ENCODE measurements at regions not wholly inside any gene's neighbourhood (a gene's known extent, or its start where the extent isn't known, plus 50 kb on each side); places are given as distances from the start of the nearest gene placed in this dataset.

DNA sequence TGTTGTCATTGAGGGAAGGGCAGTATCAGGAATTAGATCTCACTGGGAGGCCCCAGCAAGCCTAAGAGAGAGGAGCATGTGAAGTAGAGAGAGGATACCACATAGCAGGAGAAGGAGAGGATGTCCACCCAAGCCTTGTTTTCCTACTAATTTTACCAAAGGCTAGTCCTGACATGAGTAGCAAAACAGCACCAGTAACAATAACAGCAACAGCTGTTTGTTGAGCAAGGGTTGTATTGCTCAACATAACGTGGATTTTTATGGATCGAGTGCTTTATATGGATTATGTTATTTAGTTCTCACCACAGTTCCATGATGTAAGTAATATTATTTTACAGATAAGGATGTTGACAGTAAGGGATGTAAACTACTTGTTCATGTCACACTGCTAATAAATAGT is 135.2 kb upstream of the DLX6 start:
- TF ChIP-seq ZNF114 (tag by site-specific recombination; IDR thresholded peaks at IDR 0.05) = no peak
- TF ChIP-seq, protein P1, sequence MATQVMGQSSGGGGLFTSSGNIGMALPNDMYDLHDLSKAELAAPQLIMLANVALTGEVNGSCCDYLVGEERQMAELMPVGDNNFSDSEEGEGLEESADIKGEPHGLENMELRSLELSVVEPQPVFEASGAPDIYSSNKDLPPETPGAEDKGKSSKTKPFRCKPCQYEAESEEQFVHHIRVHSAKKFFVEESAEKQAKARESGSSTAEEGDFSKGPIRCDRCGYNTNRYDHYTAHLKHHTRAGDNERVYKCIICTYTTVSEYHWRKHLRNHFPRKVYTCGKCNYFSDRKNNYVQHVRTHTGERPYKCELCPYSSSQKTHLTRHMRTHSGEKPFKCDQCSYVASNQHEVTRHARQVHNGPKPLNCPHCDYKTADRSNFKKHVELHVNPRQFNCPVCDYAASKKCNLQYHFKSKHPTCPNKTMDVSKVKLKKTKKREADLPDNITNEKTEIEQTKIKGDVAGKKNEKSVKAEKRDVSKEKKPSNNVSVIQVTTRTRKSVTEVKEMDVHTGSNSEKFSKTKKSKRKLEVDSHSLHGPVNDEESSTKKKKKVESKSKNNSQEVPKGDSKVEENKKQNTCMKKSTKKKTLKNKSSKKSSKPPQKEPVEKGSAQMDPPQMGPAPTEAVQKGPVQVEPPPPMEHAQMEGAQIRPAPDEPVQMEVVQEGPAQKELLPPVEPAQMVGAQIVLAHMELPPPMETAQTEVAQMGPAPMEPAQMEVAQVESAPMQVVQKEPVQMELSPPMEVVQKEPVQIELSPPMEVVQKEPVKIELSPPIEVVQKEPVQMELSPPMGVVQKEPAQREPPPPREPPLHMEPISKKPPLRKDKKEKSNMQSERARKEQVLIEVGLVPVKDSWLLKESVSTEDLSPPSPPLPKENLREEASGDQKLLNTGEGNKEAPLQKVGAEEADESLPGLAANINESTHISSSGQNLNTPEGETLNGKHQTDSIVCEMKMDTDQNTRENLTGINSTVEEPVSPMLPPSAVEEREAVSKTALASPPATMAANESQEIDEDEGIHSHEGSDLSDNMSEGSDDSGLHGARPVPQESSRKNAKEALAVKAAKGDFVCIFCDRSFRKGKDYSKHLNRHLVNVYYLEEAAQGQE (tag by site-specific recombination; IDR thresholded peaks at IDR 0.05) = no peak
- TF ChIP-seq ZNF621 (tag by site-specific recombination; IDR thresholded peaks at IDR 0.05) = no peak
- TF ChIP-seq KLF9 (tag by site-specific recombination; IDR thresholded peaks at IDR 0.05; ENCODE audit: low read depth) = no peak
- TF ChIP-seq, protein P2, sequence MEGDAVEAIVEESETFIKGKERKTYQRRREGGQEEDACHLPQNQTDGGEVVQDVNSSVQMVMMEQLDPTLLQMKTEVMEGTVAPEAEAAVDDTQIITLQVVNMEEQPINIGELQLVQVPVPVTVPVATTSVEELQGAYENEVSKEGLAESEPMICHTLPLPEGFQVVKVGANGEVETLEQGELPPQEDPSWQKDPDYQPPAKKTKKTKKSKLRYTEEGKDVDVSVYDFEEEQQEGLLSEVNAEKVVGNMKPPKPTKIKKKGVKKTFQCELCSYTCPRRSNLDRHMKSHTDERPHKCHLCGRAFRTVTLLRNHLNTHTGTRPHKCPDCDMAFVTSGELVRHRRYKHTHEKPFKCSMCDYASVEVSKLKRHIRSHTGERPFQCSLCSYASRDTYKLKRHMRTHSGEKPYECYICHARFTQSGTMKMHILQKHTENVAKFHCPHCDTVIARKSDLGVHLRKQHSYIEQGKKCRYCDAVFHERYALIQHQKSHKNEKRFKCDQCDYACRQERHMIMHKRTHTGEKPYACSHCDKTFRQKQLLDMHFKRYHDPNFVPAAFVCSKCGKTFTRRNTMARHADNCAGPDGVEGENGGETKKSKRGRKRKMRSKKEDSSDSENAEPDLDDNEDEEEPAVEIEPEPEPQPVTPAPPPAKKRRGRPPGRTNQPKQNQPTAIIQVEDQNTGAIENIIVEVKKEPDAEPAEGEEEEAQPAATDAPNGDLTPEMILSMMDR (tag by site-specific recombination; IDR thresholded peaks at IDR 0.05) = no peak
